H1 (cell line): ENCODE measurements at regions not wholly inside any gene's neighbourhood (a gene's known extent, or its start where the extent isn't known, plus 50 kb on each side); places are given as distances from the start of the nearest gene placed in this dataset.

ENCODE experiments used
- CTCF ChIA-PET: fragments of 300-600 bp; sonication (Branson Sonifier 250); formaldehyde crosslinking; loops from one replicate; lab custom pipeline; 2021; ENCODE audit not compliant: partially characterized antibody; lab: Charles Lee
- POLR2A ChIA-PET: fragments of 300-600 bp; sonication (Branson Sonifier 250); formaldehyde crosslinking; loops from one replicate; lab custom pipeline; 2021; ENCODE audit warnings: inconsistent platforms; ENCODE audit not compliant: partially characterized antibody; lab: Charles Lee
- DNase-seq, 2 experiments: peaks; one replicate each; pipeline versions ENCODE4 v3.0.0 to v3.0.0-alpha.2; 2010 to 2022; ENCODE audit warnings: low spot score in 2 of 2, low read depth in 1 of 2, mixed read lengths in 1 of 2
- FAIRE-seq: peaks from 2 replicates; lab custom pipeline; 2011; peaks lifted over from hg19 to GRCh38; lab: Jason Lieb, UNC
- H2AFZ ChIP-seq: 2 replicates; pipeline ENCODE4 v1.8.1; 2012; ENCODE audit warnings: low read length, inconsistent platforms
- H2AK5ac ChIP-seq: 2 replicates; pipeline ENCODE4 v1.6.1; 2013; ENCODE audit warnings: low read depth, low read length
- H2BK120ac ChIP-seq: replicated peaks from 2 replicates; pipeline ENCODE3; 2013; ENCODE audit warnings: low read depth, low read length, inconsistent platforms
- H2BK12ac ChIP-seq: 2 replicates; pipeline ENCODE4 v1.6.1; 2013; ENCODE audit warnings: low read depth, low read length
- H2BK15ac ChIP-seq: 2 replicates; pipeline ENCODE4 v1.6.1; 2013; ENCODE audit warnings: low read length
- H2BK20ac ChIP-seq: 2 replicates; pipeline ENCODE4 v1.6.1; 2013; ENCODE audit warnings: low read length
- H2BK5ac ChIP-seq: 2 replicates; pipeline ENCODE4 v1.6.1; 2013; ENCODE audit warnings: low read depth, low read length
- H3K14ac ChIP-seq: 2 replicates; pipeline ENCODE4 v1.6.1; 2013; ENCODE audit warnings: inconsistent platforms; ENCODE audit not compliant: insufficient read length
- H3K18ac ChIP-seq: 2 replicates; pipeline ENCODE4 v1.6.1; 2013; ENCODE audit warnings: low read length; ENCODE audit errors: extremely low read depth
- H3K23ac ChIP-seq: 2 replicates; pipeline ENCODE4 v1.6.1; 2013; ENCODE audit warnings: inconsistent platforms; ENCODE audit not compliant: insufficient read length
- H3K23me2 ChIP-seq: 2 replicates; pipeline ENCODE4 v1.6.1; 2013; ENCODE audit warnings: low read depth, low read length
- H3K27ac ChIP-seq: 2 replicates; pipeline ENCODE4 v1.6.1; 2011; ENCODE audit warnings: low read depth, low read length, inconsistent platforms
- H3K27me3 ChIP-seq, 4 experiments: replicated peaks in 1 of 4; 1 replicate in 1 of 4; 2 replicates in 3 of 4; pipeline versions ENCODE4 v1.6.1 to v1.8.1; 2011 to 2013; ENCODE audit warnings: low read length in 3 of 4, mild to moderate bottlenecking in 3 of 4, inconsistent platforms in 2 of 4, mixed read lengths in 2 of 4, moderate library complexity in 1 of 4; ENCODE audit not compliant: control insufficient read depth in 3 of 4, insufficient read depth in 3 of 4; ENCODE audit errors: extremely low read depth in 1 of 4
- H3K36me3 ChIP-seq, 4 experiments: 2 replicates each; pipeline versions ENCODE4 v1.6.1 to v1.8.1; 2011 to 2013; ENCODE audit warnings: mild to moderate bottlenecking in 4 of 4, low read length in 3 of 4, moderate library complexity in 2 of 4, control low read depth in 1 of 4, inconsistent platforms in 1 of 4; ENCODE audit not compliant: insufficient read depth in 4 of 4, control insufficient read depth in 2 of 4
- H3K4ac ChIP-seq: replicated peaks from 2 replicates; pipeline ENCODE3; 2013; ENCODE audit warnings: low read length, low read depth, mixed read lengths, inconsistent platforms; ENCODE audit not compliant: insufficient read length
- H3K4me1 ChIP-seq, 4 experiments: replicated peaks in 1 of 4; 1 replicate in 1 of 4; 2 replicates in 3 of 4; pipeline versions ENCODE4 v1.6.1 to v1.8.1; 2011 to 2013; ENCODE audit warnings: low read length in 3 of 4, inconsistent platforms in 2 of 4, mixed read lengths in 1 of 4; ENCODE audit not compliant: insufficient read depth in 4 of 4, control insufficient read depth in 3 of 4
- H3K4me2 ChIP-seq, 2 experiments: 2 replicates each; pipeline versions ENCODE4 v1.6.1 to v1.8.1; 2011 to 2013; ENCODE audit warnings: low read depth in 2 of 2, low read length in 2 of 2, control low read depth in 1 of 2, inconsistent platforms in 1 of 2, mild to moderate bottlenecking in 1 of 2; ENCODE audit not compliant: insufficient read depth in 1 of 2
- H3K4me3 ChIP-seq, 4 experiments: fragments of 200-600, 300-600 bp in 1 of 4; sonication (generic), shearing (Covaris generic), sonication (Bioruptor Twin) in 1 of 4; 2 replicates each; pipeline versions ENCODE4 v1.5.1 to v1.8.1; 2011 to 2016; ENCODE audit warnings: low read length in 4 of 4, low read depth in 3 of 4, control low read depth in 2 of 4, inconsistent platforms in 2 of 4, mild to moderate bottlenecking in 2 of 4, mixed read lengths in 1 of 4, moderate library complexity in 1 of 4; ENCODE audit not compliant: insufficient read depth in 2 of 4; ENCODE audit errors: extremely low read depth in 1 of 4
- H3K56ac ChIP-seq: replicated peaks from 2 replicates; pipeline ENCODE3; 2013; ENCODE audit warnings: low read depth, mild to moderate bottlenecking, mixed read lengths, low read length, inconsistent platforms; ENCODE audit not compliant: insufficient read length
- H3K79me1 ChIP-seq: 2 replicates; pipeline ENCODE4 v1.6.1; 2013; ENCODE audit warnings: low read depth, low read length, control low read depth
- H3K79me2 ChIP-seq, 2 experiments: 2 replicates each; pipeline versions ENCODE4 v1.6.1 to v1.8.1; 2012 to 2013; ENCODE audit warnings: low read length in 2 of 2, mild to moderate bottlenecking in 2 of 2, inconsistent platforms in 1 of 2; ENCODE audit not compliant: insufficient read depth in 2 of 2, control insufficient read depth in 1 of 2
- H3K9ac ChIP-seq, 4 experiments: replicated peaks in 1 of 4; 1 replicate in 1 of 4; 2 replicates in 3 of 4; pipeline versions ENCODE4 v1.6.1 to v1.8.1; 2011 to 2013; ENCODE audit warnings: low read depth in 3 of 4, low read length in 3 of 4, control low read depth in 2 of 4, mild to moderate bottlenecking in 2 of 4, moderate library complexity in 2 of 4, inconsistent platforms in 1 of 4; ENCODE audit errors: extremely low read depth in 1 of 4
- H3K9me3 ChIP-seq, 2 experiments: 2 replicates each; pipeline versions ENCODE4 v1.6.1 to v1.8.1; 2012 to 2013; ENCODE audit warnings: mild to moderate bottlenecking in 2 of 2, moderate library complexity in 2 of 2, control low read depth in 1 of 2, inconsistent platforms in 1 of 2, low read depth in 1 of 2, low read length in 1 of 2, mixed read lengths in 1 of 2; ENCODE audit not compliant: insufficient read depth in 2 of 2
- H4K20me1 ChIP-seq, 2 experiments: replicated peaks in 1 of 2; 2 replicates each; pipeline versions ENCODE3 to v1.8.1; 2011 to 2013; ENCODE audit warnings: inconsistent platforms in 2 of 2, low read length in 2 of 2, mild to moderate bottlenecking in 1 of 2; ENCODE audit not compliant: insufficient read depth in 2 of 2, control insufficient read depth in 1 of 2
- H4K5ac ChIP-seq: 2 replicates; pipeline ENCODE4 v1.6.1; 2013; ENCODE audit warnings: low read length, low read depth, mixed read lengths, inconsistent platforms; ENCODE audit not compliant: insufficient read length
- H4K8ac ChIP-seq: 2 replicates; pipeline ENCODE4 v1.8.0; 2013; ENCODE audit warnings: mild to moderate bottlenecking, moderate library complexity, low read length, inconsistent platforms; ENCODE audit not compliant: insufficient read depth; ENCODE audit errors: extremely low read depth
- H4K91ac ChIP-seq: replicated peaks from 2 replicates; pipeline ENCODE3; 2013; ENCODE audit warnings: low read length, mixed read lengths, inconsistent platforms; ENCODE audit not compliant: insufficient read length
- GTF2F1 ChIP-seq: IDR thresholded peaks from 2 replicates; pipeline ENCODE4 v1.6.1; 2012; ENCODE audit warnings: low read depth, low read length, improper control_type of control experiment, borderline replicate concordance
- POU5F1 ChIP-seq: IDR thresholded peaks from 2 replicates; pipeline ENCODE4 v1.6.1; 2011; ENCODE audit warnings: low read depth, mild to moderate bottlenecking, low read length, moderate library complexity
- WGBS, 2 experiments: shearing (Covaris generic) in 1 of 2; methylation state at CpG; one replicate each; pipeline versions ENCODE4 v1.1.6 to v1.1.7; 2013 to 2015; ENCODE audit warnings: low lambda C conversion rate in 2 of 2, mixed read lengths in 2 of 2, inconsistent platforms in 1 of 2, low coverage in 1 of 2, missing lambda C conversion rate in 1 of 2; ENCODE audit not compliant: insufficient replicate concordance in 2 of 2, insufficient coverage in 1 of 2, insufficient read length in 1 of 2; ENCODE audit errors: extremely low coverage in 1 of 2, missing lambda C conversion rate in 1 of 2; 5-methylcytosine and 5-hydroxymethylcytosine counted together
- TF ChIP-seq, protein P1 (sequence below): IDR thresholded peaks from 2 replicates; pipeline ENCODE4 v1.6.1; 2011; ENCODE audit warnings: low read length, improper control_type of control experiment
- TF ChIP-seq, protein P2 (sequence below): IDR thresholded peaks from 2 replicates; pipeline ENCODE4 v1.6.1; 2011; ENCODE audit warnings: low read depth, mild to moderate bottlenecking, low read length; ENCODE audit not compliant: insufficient read depth

DNA sequence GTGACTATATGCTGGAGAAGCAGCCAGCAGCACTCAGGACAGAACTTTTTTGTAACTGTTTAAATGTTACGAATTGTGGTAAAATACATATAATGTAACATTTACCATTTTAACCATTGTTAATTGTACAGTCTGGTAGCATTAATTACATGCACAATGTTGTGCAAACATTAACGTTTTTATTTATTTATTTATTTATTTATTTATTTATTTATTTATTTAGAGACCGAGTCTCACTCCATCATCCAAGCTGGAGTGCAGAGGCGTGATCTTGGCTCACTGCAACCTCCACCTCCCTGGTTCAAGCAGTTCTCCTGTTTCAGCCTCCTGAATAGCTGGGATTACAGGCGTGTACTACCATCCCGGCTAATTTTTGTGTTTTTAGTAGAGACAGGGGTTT is 88.7 kb upstream of the TEX51 start:
- Histone ChIP-seq H3K4me2 (no peak overlapping the region), H3K79me1 (no peaks in the 10 kb centered on the region), H2AFZ (no peak overlapping the region), H2BK15ac (no peak overlapping the region), H2AK5ac (no peak overlapping the region), H3K23me2 (no peaks in the 10 kb centered on the region), H3K27ac (no peak overlapping the region), H3K4me3 (no peak overlapping the region), H2BK12ac (no peak overlapping the region), H2BK5ac (no peak overlapping the region), H4K8ac (no peak overlapping the region), H3K4ac (no peak overlapping the region), H3K23ac (no peak overlapping the region), H4K5ac (no peak overlapping the region), H4K20me1 (no peaks in the 10 kb centered on the region), H4K91ac (no peak overlapping the region), H3K14ac (no peak overlapping the region), H3K9me3 (peaks cover 0 to 3% of the 10 kb centered on the region in 2 experiments; a peak in 1 of 4 replicates), H3K27me3 (no peaks in the 10 kb centered on the region), H3K36me3 (no peaks in the 10 kb centered on the region), H3K18ac (no peak overlapping the region), H3K79me2 (no peaks in the 10 kb centered on the region), H3K9ac (no peak overlapping the region), H3K4me1 (peaks cover 0 to 2% (median 0%) of the 10 kb centered on the region in 4 experiments; a peak in 1 of 7 replicates)
- WGBS, 2 experiments, result 87% methylated on average over 6 of the region's 6 CpGs; no CpG with 5 or more reads in 1 of the 2 experiments
- CTCF ChIA-PET, result no interaction called here
- POLR2A ChIA-PET, result no interaction called here
- no peak for DNase-seq
- FAIRE-seq, result no peak
- TF ChIP-seq, protein P1, sequence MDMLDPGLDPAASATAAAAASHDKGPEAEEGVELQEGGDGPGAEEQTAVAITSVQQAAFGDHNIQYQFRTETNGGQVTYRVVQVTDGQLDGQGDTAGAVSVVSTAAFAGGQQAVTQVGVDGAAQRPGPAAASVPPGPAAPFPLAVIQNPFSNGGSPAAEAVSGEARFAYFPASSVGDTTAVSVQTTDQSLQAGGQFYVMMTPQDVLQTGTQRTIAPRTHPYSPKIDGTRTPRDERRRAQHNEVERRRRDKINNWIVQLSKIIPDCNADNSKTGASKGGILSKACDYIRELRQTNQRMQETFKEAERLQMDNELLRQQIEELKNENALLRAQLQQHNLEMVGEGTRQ, result no peak
- TF ChIP-seq, protein P2, sequence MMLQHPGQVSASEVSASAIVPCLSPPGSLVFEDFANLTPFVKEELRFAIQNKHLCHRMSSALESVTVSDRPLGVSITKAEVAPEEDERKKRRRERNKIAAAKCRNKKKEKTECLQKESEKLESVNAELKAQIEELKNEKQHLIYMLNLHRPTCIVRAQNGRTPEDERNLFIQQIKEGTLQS, result no peak
- TF ChIP-seq POU5F1 (no peak), GTF2F1 (no peak)
- TF ChIP-seq, all 59 proteins: peak for 0
- no peak overlapping the region for H3K56ac ChIP-seq
- H2BK120ac ChIP-seq, result peak overlapping the region; percentile 67
- no peak overlapping the region for H2BK20ac ChIP-seq
